HG02970 (cell line): ENCODE measurements at regions not wholly inside any gene's neighbourhood (a gene's known extent, or its start where the extent isn't known, plus 50 kb on each side); places are given as distances from the start of the nearest gene placed in this dataset.

Source experiments
- ATAC-seq: cut with Tn5 transposase; IDR thresholded peaks from one replicate; pipeline ENCODE4 v1.9.1; 2021; ENCODE audit warnings: mild to moderate bottlenecking, moderate library complexity, moderate number of reproducible peaks; ENCODE audit not compliant: unreplicated experiment, low FRiP score

GRCh38 chr5:124401476-124402143 lies 344.8 kb downstream of the ZNF608 start:
- no peak for ATAC-seq

GRCh38 chr5:124399426-124399961 lies 346.9 kb downstream of the ZNF608 start:
- no peak for ATAC-seq

- no peak for ATAC-seq
These were observed 348.0 kb downstream of the ZNF608 start for GRCh38 chr5:124398460-124398859.

- no peak for ATAC-seq
These were observed 349.1 kb downstream of the ZNF608 start for GRCh38 chr5:124397317-124397716.

- no peak for ATAC-seq
These were observed 350.5 kb downstream of the ZNF608 start for GRCh38 chr5:124395926-124396325.

GRCh38 chr5:124395287-124395686 lies 351.2 kb downstream of the ZNF608 start:
- no peak for ATAC-seq

- no peak for ATAC-seq
These were observed 351.7 kb downstream of the ZNF608 start for GRCh38 chr5:124394700-124395245.

- no peak for ATAC-seq
These were observed 352.7 kb downstream of the ZNF608 start for GRCh38 chr5:124393584-124394379.

- ATAC-seq = no peak
These were observed 362.7 kb downstream of the ZNF608 start for GRCh38 chr5:124383693-124384092.

GRCh38 chr5:124377386-124377785 lies 369.1 kb downstream of the ZNF608 start:
- ATAC-seq = no peak

- no peak for ATAC-seq
These were observed 372.6 kb downstream of the ZNF608 start for GRCh38 chr5:124373883-124374282.

GRCh38 chr5:124372457-124372856 lies 374.0 kb downstream of the ZNF608 start:
- no peak for ATAC-seq

GRCh38 chr5:124371111-124371706 lies 375.2 kb downstream of the ZNF608 start:
- no peak for ATAC-seq

GRCh38 chr5:124370601-124371000 lies 375.8 kb downstream of the ZNF608 start:
- no peak for ATAC-seq

- no peak for ATAC-seq
These were observed 381.1 kb downstream of the ZNF608 start for GRCh38 chr5:124365361-124365801.

GRCh38 chr5:124355928-124356327 lies 390.5 kb downstream of the ZNF608 start:
- ATAC-seq = no peak

GRCh38 chr5:124353016-124353415 lies 393.4 kb downstream of the ZNF608 start:
- ATAC-seq = no peak

GRCh38 chr5:124352312-124352711 lies 394.1 kb downstream of the ZNF608 start:
- no peak for ATAC-seq

GRCh38 chr5:124349931-124350330 lies 396.5 kb downstream of the ZNF608 start:
- ATAC-seq = no peak

- no peak for ATAC-seq
These were observed 403.0 kb downstream of the ZNF608 start for GRCh38 chr5:124343451-124343867.

- ATAC-seq = no peak
These were observed 403.5 kb downstream of the ZNF608 start for GRCh38 chr5:124342986-124343385.
